GM19043 (cell line): ENCODE measurements at regions not wholly inside any gene's neighbourhood (a gene's known extent, or its start where the extent isn't known, plus 50 kb on each side); places are given as distances from the start of the nearest gene placed in this dataset.

Experiments used
- ATAC-seq: cut with Tn5 transposase; IDR thresholded peaks from one replicate; pipeline ENCODE4 v1.9.1; 2021; ENCODE audit warnings: low read depth; ENCODE audit not compliant: unreplicated experiment

- ATAC-seq, result no peak
Observed at GRCh38 chr19:29454109-29454508, 71.7 kb upstream of the VSTM2B start.

- ATAC-seq, result no peak
Observed at GRCh38 chr19:29457413-29457812, 68.4 kb upstream of the VSTM2B start.

GRCh38 chr19:29467824-29468401 lies 57.9 kb upstream of the VSTM2B start:
- no peak for ATAC-seq

- no peak for ATAC-seq
Observed at GRCh38 chr19:29475469-29475868, 50.3 kb upstream of the VSTM2B start.
